SU-DHL-6 (cell line): ENCODE measurements at regions not wholly inside any gene's neighbourhood (a gene's known extent, or its start where the extent isn't known, plus 50 kb on each side); places are given as distances from the start of the nearest gene placed in this dataset.

ENCODE experiments used
- H2AFZ ChIP-seq: fragments of 200-600 bp; sonication (generic); 2 replicates; pipeline ENCODE4 v1.6.1; 2014; ENCODE audit warnings: low read depth, mild to moderate bottlenecking, moderate library complexity, mixed read lengths, antibody characterized with exemption, low read length; ENCODE audit not compliant: severe bottlenecking
- H3F3A ChIP-seq: fragments of 200-600 bp; shearing (Covaris generic); 2 replicates; pipeline ENCODE4 v1.6.0; 2016; ENCODE audit warnings: antibody characterized with exemption, mild to moderate bottlenecking; ENCODE audit not compliant: insufficient read depth
- H3K27ac ChIP-seq: fragments of 200-600 bp; sonication (generic); 2 replicates; pipeline ENCODE4 v1.5.1; 2016; ENCODE audit warnings: low read depth, mild to moderate bottlenecking, low read length, moderate library complexity, mixed read lengths
- H3K27me3 ChIP-seq: fragments of 200-600 bp; sonication (generic), shearing (Covaris generic); 2 replicates; pipeline ENCODE4 v1.6.0; 2014; ENCODE audit warnings: mild to moderate bottlenecking, low read length
- H3K36me3 ChIP-seq: fragments of 200-600 bp; sonication (generic); 2 replicates; pipeline ENCODE4 v1.6.1; 2014; ENCODE audit warnings: mild to moderate bottlenecking, low read length, mixed read lengths
- H3K4me2 ChIP-seq: fragments of 300-600, 200-600 bp; shearing (Covaris generic), sonication (generic); 2 replicates; pipeline ENCODE4 v1.6.0; 2014; ENCODE audit warnings: low read length, low read depth, mild to moderate bottlenecking; ENCODE audit not compliant: poor library complexity, severe bottlenecking
- H3K4me3 ChIP-seq: fragments of 200-600 bp; sonication (generic); 2 replicates; pipeline ENCODE4 v1.5.1; 2014; ENCODE audit warnings: antibody characterized with exemption, low read length, mild to moderate bottlenecking, mixed read lengths; ENCODE audit not compliant: insufficient read depth, poor library complexity, severe bottlenecking
- H3K79me2 ChIP-seq: fragments of 200-600 bp; sonication (generic); 2 replicates; pipeline ENCODE4 v1.6.1; 2014; ENCODE audit warnings: mild to moderate bottlenecking, low read length, moderate library complexity; ENCODE audit not compliant: insufficient read depth
- H3K9ac ChIP-seq: fragments of 200-600 bp; sonication (generic); 2 replicates; pipeline ENCODE4 v1.7.0; 2014; ENCODE audit warnings: mild to moderate bottlenecking, low read length
- H3K9me2 ChIP-seq: fragments of 200-600 bp; sonication (generic); replicated peaks from 2 replicates; pipeline ENCODE4 v1.6.1; 2014; ENCODE audit warnings: low read length; ENCODE audit not compliant: insufficient read depth
- H3K9me3 ChIP-seq: fragments of 200-600 bp; sonication (generic); 2 replicates; pipeline ENCODE4 v1.6.1; 2014; ENCODE audit warnings: low read length, mixed read lengths; ENCODE audit not compliant: insufficient read depth
- H4K20me1 ChIP-seq: fragments of 200-600 bp; sonication (generic); 2 replicates; pipeline ENCODE4 v1.6.1; 2014; ENCODE audit warnings: low read depth, mild to moderate bottlenecking, antibody characterized with exemption, low read length, moderate library complexity, mixed read lengths
- CTCF ChIP-seq: fragments of 200-600 bp; sonication (generic); IDR thresholded peaks from one replicate; pipeline ENCODE4 v1.5.1; 2017; ENCODE audit warnings: antibody characterized with exemption, mild to moderate bottlenecking, low read length, moderate library complexity; ENCODE audit not compliant: insufficient read depth, poor library complexity, severe bottlenecking
- EZH2phosphoT487 ChIP-seq: fragments of 200-600 bp; sonication (generic), shearing (Covaris generic); conservative IDR thresholded peaks from 2 replicates; pipeline ENCODE4 v1.6.1; 2018; ENCODE audit warnings: mild to moderate bottlenecking, antibody characterized with exemption, low read length, moderate library complexity, mixed read lengths

DNA sequence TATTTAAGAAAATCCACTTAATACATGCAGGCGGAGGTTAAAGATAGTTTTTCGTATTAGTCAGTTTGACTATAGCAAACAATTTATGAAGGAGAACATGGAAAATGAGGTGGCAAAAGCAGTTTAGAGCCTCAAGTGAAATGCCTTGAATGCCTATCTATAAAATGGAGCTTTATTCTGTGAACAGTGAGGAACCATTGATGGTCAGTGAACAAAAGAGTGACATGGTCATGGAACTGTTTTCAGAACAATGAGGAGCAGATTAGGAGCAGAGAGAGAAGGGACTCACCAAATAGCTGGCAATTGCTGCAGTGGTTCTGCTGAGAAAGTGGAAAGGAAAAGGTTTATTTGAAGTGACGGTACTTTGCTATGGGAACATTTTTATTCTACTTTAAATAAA lies 299.8 kb downstream of the DUSP10 start:
- no peaks in the 10 kb centered on the region for H3K9me3 ChIP-seq
- no peak overlapping the region for H3K4me2 ChIP-seq
- H3F3A ChIP-seq: no peaks in the 10 kb centered on the region
- no peaks in the 10 kb centered on the region for H3K36me3 ChIP-seq
- TF ChIP-seq EZH2phosphoT487: no peak
- no peak for TF ChIP-seq CTCF
- H3K9ac ChIP-seq: no peak overlapping the region
- no peaks in the 10 kb centered on the region for H3K9me2 ChIP-seq
- no peak overlapping the region for H3K4me3 ChIP-seq
- no peaks in the 10 kb centered on the region for H4K20me1 ChIP-seq
- H3K79me2 ChIP-seq: no peaks in the 10 kb centered on the region
- H2AFZ ChIP-seq: no peak overlapping the region
- no peaks in the 10 kb centered on the region for H3K27me3 ChIP-seq
- no peak overlapping the region for H3K27ac ChIP-seq

DNA sequence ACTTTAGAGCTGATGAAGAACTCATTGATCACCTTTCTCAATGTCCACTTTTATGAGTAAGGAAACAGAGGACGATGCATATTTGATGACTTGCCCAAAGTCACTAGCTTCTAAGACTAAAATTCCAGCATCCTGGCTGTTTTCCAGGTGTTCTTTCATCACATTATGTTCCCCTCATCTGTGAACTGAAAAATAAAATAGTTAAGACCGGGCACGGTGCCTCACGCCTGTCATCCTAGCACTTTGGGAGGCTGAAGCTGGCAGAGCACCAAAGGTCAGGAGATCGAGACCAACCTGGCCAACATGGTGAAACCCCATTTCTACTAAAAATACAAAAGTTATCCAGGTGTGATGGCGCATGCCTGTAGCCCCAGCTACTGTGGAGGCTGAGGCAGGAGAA lies 297.5 kb downstream of the DUSP10 start:
- H3K27ac ChIP-seq: no peak overlapping the region
- H3K9ac ChIP-seq: no peak overlapping the region
- H3K36me3 ChIP-seq: no peaks in the 10 kb centered on the region
- H2AFZ ChIP-seq: no peak overlapping the region
- no peaks in the 10 kb centered on the region for H3K9me2 ChIP-seq
- TF ChIP-seq EZH2phosphoT487: no peak
- TF ChIP-seq CTCF: no peak
- no peaks in the 10 kb centered on the region for H3K79me2 ChIP-seq
- no peaks in the 10 kb centered on the region for H3K9me3 ChIP-seq
- no peaks in the 10 kb centered on the region for H3K27me3 ChIP-seq
- no peaks in the 10 kb centered on the region for H3F3A ChIP-seq
- no peak overlapping the region for H3K4me3 ChIP-seq
- no peaks in the 10 kb centered on the region for H4K20me1 ChIP-seq
- no peak overlapping the region for H3K4me2 ChIP-seq

DNA sequence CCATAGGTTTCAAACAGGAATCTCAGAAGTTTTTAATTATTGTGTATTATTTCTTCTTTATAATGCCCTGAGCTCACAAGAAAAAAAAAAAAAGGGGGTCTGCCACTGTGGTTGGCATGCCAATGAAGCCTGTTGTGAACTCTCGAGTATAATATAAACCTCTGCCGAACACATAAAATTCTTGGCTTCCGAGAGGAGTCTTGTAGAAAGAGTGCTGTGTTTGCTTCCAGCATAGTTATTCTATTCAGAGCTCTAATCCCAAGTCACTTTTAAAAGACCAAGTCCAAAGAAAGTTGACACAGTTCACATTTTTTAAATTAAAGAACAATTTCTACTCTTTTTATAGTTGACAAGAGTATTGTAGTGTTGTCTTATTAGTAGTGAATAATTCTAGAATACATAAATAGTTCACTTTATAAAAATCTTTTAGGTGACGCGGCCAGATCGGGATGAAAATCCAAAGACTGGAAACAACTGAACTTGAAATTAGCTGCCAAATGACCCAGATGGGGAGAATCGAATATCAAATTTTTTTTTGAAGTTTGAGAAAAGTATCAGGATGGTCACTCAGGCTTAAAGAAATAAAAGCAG lies 293.2 kb downstream of the DUSP10 start:
- H3K27ac ChIP-seq: no peak overlapping the region
- H2AFZ ChIP-seq: no peak overlapping the region
- H3K36me3 ChIP-seq: no peaks in the 10 kb centered on the region
- no peaks in the 10 kb centered on the region for H3F3A ChIP-seq
- H3K9ac ChIP-seq: no peak overlapping the region
- H3K9me2 ChIP-seq: no peaks in the 10 kb centered on the region
- no peaks in the 10 kb centered on the region for H3K9me3 ChIP-seq
- H3K4me2 ChIP-seq: no peak overlapping the region
- no peaks in the 10 kb centered on the region for H3K27me3 ChIP-seq
- H3K79me2 ChIP-seq: no peaks in the 10 kb centered on the region
- no peaks in the 10 kb centered on the region for H4K20me1 ChIP-seq
- H3K4me3 ChIP-seq: no peak overlapping the region
- no peak for TF ChIP-seq EZH2phosphoT487
- TF ChIP-seq CTCF: no peak
